UCSD-AML1 (cell line): ENCODE measurements at regions not wholly inside any gene's neighbourhood (a gene's known extent, or its start where the extent isn't known, plus 50 kb on each side); places are given as distances from the start of the nearest gene placed in this dataset.

Source experiments
- DNase-seq: peaks from one replicate; lab custom pipeline; 2025; ENCODE audit not compliant: unreplicated experiment; lab: John Stamatoyannopoulos, UW

DNA sequence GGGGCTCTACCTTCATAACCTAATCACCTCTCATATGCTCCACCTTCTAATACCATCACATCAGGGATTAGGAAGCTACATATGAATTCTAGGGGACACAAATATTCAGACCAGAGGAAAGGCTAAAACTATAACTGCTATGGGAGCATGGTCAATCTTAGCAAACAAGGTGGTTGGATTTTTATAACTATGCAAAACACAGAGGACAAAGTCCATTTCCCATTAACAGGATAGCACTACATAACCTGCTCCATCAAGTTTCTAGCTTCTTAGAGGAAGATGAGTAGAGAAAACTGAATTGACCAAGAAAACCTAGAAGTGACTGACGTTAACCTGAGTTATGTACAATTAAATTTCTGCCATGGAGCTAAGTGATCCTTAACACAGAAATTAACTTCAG is 398.6 kb downstream of the TBL1XR1 start:
- DNase-seq, result no peak

DNA sequence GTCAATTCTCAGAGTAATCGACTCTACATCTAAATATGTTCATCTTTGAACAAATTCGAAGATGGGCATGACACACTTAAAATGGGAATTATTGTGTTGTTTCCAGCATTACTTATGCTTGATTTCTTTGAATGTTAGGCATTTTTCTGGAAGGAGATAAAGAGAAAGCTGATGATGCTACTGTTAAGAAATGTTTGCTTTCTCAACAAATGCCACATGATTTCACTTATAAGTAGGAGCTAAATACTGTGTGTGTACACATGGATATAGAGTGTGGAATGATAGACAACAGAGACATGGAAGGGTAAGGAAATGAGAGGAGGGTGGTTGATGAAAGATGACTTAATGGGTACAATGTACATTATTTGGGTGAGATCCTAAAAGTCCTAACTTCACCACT is 400.9 kb downstream of the TBL1XR1 start:
- no peak for DNase-seq

GRCh38 chr3:176795891-176796290 is 401.4 kb downstream of the TBL1XR1 start:
- DNase-seq, result no peak

DNA sequence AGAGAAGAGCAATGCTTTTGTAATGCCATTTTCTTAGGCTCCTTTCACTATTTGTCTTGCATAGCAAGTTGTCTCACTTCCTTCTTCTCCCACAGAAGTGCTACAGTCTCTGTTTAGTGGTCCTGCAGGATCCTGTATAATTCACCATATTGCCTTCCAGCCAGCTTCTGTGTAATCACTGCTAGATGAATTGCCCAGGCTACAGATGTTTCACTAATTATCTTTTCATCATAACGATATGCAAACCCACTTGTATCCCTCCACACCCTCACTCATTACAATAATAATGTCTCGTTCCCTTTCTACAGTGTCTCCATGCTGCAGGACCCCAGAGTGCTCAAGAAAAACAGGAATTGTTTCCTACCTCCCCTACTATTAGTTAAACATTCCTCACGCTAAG is 402.9 kb downstream of the TBL1XR1 start:
- no peak for DNase-seq

- no peak for DNase-seq
These were observed 407.3 kb downstream of the TBL1XR1 start for GRCh38 chr3:176789947-176790346.

DNA sequence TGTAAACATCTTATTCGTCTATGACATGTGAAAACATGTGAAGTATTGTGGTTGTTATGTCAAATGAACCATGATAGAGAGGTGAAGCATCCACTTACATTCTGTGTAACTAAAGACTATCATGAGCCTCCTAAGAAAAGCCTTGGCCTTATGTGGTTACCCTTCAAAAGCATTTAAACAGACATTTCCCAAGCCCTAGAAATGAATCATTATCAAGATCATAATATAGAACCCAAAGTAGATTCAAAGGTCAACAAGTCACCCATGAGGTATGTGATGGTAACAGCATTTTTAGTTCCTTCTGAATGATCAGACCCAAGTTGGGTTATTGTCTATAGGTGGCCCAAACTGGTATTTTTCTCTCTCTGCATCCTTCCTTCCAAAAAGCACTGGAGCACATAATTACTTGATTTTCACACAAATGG is 408.0 kb downstream of the TBL1XR1 start:
- DNase-seq, result no peak

- DNase-seq, result no peak
These were observed 409.8 kb downstream of the TBL1XR1 start for GRCh38 chr3:176787506-176787905.

DNA sequence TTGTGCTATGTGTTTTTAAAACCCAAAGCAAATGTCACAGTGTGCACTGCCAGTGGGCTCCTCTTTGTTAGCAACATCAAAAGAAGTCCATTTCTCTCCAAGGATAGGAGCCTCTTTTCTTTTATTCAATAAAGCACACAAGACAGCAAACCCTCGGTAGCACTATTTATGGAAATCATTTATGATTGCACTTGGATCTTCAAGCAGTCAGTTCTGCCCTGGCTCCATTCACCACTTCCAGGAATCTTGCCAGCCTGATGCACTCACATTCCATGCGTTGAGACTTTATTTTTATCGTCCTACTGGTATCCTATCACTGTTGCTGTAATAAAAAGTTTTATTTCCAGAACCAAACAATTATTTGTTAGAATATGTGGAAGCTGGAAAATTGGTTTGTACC is 412.1 kb downstream of the TBL1XR1 start:
- DNase-seq, result no peak

DNA sequence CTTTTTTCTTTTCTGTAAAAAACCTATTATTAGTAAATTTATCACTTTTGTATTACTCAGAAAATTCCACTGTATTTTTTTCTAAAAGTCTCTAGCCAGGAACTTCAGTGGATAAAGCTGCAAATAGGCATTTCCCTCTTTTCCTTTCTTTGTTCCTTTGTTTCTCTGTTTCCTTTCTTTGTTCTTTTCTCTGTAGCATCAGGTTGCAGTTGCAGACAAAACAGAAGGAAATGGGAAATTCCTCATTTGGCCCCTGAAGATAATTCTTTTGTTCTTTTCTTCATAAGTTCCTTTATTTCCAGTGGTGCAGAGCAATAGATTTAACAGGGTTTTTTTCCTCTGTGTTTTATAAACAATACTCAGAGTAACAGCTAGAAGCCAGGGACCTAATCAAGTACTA is 416.5 kb downstream of the TBL1XR1 start:
- no peak for DNase-seq

- no peak for DNase-seq
These were observed 420.6 kb downstream of the TBL1XR1 start for GRCh38 chr3:176776622-176777175.

- no peak for DNase-seq
These were observed 427.6 kb downstream of the TBL1XR1 start for GRCh38 chr3:176769547-176770190.

- DNase-seq, result no peak
These were observed 429.9 kb downstream of the TBL1XR1 start for GRCh38 chr3:176767385-176767784.

- DNase-seq, result no peak
These were observed 430.4 kb downstream of the TBL1XR1 start for GRCh38 chr3:176766862-176767261.

DNA sequence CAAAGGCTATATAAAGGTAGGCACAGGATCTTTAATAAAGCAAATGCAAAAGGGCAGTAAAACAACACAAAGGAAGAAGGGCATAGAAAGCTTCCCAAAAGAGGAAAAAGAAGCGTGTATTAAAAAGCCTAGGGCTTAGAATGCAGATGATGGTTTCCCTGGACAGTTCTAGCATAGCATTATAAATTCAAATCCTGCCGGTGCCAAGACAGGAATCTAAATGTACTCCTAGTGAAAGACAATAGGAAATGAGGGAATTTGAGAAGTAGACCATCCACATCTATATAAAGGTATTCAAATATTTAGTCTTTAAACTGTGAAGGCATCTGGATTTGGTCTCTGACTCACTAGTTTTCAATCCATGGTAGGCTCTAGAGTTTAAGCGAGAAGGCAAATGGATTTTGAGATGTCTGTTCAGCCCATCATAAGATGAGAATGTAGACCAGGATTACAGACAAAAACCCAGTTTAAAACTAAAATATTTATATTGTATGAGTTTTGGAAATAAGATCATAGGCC is 431.8 kb downstream of the TBL1XR1 start:
- no peak for DNase-seq

DNA sequence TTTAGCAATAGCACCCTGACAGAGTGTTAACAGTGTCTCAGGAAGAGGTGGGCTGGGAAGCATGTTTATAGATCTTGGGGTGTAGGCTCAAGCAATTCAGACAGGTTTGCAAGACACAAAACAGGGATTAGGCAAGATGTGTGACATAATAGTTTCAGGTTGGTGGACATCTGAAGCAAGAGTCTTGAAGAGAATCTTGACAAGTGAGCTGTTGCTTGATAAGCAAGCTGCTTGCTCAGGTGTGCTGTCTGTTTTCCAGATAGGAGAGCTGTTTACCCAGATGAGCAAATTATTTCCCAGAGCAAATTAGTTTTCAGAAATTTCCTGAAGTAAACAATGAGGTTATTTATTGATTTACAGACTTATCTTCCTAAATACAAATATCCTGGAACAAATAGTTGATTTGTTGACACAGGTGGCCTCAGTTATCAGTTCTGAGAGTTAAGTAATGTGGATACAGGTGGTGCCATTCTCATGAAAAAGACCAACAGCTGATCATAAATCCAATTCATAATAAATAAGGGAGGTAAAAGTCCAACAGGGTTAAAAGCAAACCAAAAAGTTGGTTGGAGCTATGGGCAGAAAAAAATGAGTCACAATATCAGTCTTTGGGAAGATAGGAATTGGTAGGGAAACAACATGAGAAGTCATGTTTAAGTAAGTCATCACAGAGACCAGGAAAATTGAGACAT is 437.3 kb downstream of the TBL1XR1 start:
- DNase-seq, result no peak

DNA sequence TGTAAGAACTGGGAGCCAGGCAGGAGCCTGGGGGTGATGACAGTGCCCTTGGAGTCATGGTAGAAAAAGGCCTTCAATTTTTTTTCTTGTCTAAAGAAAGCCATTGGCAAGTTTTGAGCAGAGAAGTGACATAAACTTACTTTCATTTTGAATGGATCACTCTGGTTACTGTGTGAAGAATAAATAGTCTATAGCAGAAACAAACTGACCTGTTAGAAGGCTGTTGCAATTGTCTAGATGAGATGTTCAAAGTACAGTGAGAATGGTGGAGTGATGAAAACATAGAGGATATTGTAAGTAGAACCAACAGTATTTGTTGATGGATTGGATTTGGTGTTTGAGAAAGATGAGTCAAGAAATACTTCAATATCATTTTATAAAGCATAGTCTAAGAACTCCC is 439.9 kb downstream of the TBL1XR1 start:
- no peak for DNase-seq

DNA sequence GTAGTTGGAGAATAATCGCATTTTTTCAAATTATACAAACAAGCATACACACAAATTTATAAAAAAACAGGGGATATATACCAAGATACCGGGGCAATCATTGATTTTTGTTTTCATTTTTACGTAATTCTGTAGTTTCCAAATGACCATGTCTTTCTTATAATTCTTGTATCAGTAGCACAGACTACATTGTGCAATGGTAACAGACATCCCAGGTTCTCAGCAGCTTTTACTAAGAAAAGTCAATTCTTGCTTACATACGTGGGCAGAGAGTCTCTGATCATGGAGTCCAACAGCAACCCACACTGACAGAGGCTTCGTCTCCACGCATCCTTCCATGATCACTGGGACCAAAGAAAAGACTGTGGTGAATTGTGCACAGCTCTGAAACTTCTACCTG is 441.3 kb downstream of the TBL1XR1 start:
- no peak for DNase-seq

- DNase-seq, result no peak
These were observed 441.7 kb downstream of the TBL1XR1 start for GRCh38 chr3:176755552-176755951.

GRCh38 chr3:176741664-176742047 is 455.6 kb downstream of the TBL1XR1 start:
- DNase-seq, result no peak

GRCh38 chr3:176740906-176741663 is 456.2 kb downstream of the TBL1XR1 start:
- no peak for DNase-seq

DNA sequence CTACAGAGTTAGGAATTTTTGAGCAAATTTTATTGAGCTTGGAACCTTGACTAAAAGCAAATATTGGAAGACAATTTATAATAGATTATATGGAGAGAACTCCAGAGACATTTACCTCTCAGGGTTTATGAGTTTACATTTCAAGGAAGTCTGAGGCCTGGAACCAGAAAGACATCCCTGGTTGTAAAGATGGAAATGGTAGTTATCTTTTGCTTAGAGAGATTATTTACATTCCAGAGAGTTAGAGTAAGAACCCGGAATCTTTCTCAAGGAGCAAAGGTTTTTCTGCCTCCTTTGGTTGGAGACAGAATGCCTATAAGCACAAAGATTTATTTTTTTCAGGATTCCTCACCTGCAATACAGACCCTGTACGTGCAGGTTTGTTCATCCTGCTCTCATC is 458.1 kb downstream of the TBL1XR1 start:
- no peak for DNase-seq
